T-helper 2 cell (primary cell): ENCODE measurements at regions not wholly inside any gene's neighbourhood (a gene's known extent, or its start where the extent isn't known, plus 50 kb on each side); places are given as distances from the start of the nearest gene placed in this dataset.
"Not testable (repeated sequence)": the region's sequence is repeated elsewhere in the genome, so short reads cannot be mapped to it uniquely, and the experiment has no call there.

ENCODE experiments used
- DNase-seq, 5 experiments: peaks; one replicate each; pipeline versions ENCODE4 v3.0.0 to v3.0.0-alpha.2; 2012 to 2022

GRCh38 chr6:155630085-155630484 is 174.4 kb upstream of the NOX3 start:
- no peak for DNase-seq

- no peak for DNase-seq
Observed at GRCh38 chr6:155629652-155630051, 174.0 kb upstream of the NOX3 start.

- peak in 2 of 5 experiments; percentile 14 to 21 for DNase-seq
Observed at GRCh38 chr6:155628306-155628705, 172.7 kb upstream of the NOX3 start.

GRCh38 chr6:155627722-155628212 is 172.1 kb upstream of the NOX3 start:
- DNase-seq, result not testable (repeated sequence)

GRCh38 chr6:155623450-155624178 is 168.0 kb upstream of the NOX3 start:
- no peak for DNase-seq

GRCh38 chr6:155614606-155615005 is 159.0 kb upstream of the NOX3 start:
- DNase-seq, result no peak

GRCh38 chr6:155611742-155612141 is 156.1 kb upstream of the NOX3 start:
- no peak for DNase-seq

- DNase-seq, result no peak
Observed at GRCh38 chr6:155604991-155605390, 149.4 kb upstream of the NOX3 start.

- no peak for DNase-seq
Observed at GRCh38 chr6:155599561-155599960, 143.9 kb upstream of the NOX3 start.

- DNase-seq, result no peak
Observed at GRCh38 chr6:155599160-155599559, 143.5 kb upstream of the NOX3 start.

GRCh38 chr6:155595284-155595683 is 139.6 kb upstream of the NOX3 start:
- DNase-seq, result no peak

GRCh38 chr6:155591741-155592140 is 136.1 kb upstream of the NOX3 start:
- DNase-seq, result no peak

- DNase-seq, result no peak
Observed at GRCh38 chr6:155589190-155589589, 133.6 kb upstream of the NOX3 start.

- DNase-seq, result no peak
Observed at GRCh38 chr6:155587817-155588216, 132.2 kb upstream of the NOX3 start.

GRCh38 chr6:155586090-155586489 is 130.5 kb upstream of the NOX3 start:
- no peak for DNase-seq

GRCh38 chr6:155584006-155584405 is 128.4 kb upstream of the NOX3 start:
- DNase-seq, result no peak

- no peak for DNase-seq
Observed at GRCh38 chr6:155582016-155582991, 126.7 kb upstream of the NOX3 start.

- DNase-seq, result no peak
Observed at GRCh38 chr6:155580904-155581303, 125.3 kb upstream of the NOX3 start.

GRCh38 chr6:155578251-155578650 is 122.6 kb upstream of the NOX3 start:
- no peak for DNase-seq

- no peak for DNase-seq
Observed at GRCh38 chr6:155561966-155562364, 106.3 kb upstream of the NOX3 start.

GRCh38 chr6:155561257-155561965 is 105.8 kb upstream of the NOX3 start:
- DNase-seq, result no peak

GRCh38 chr6:155549928-155550327 is 94.3 kb upstream of the NOX3 start:
- DNase-seq, result no peak
